HG02678 (cell line): ENCODE measurements at regions not wholly inside any gene's neighbourhood (a gene's known extent, or its start where the extent isn't known, plus 50 kb on each side); places are given as distances from the start of the nearest gene placed in this dataset.
A peak's percentile ranks its signal among the peaks of the same experiment; 100 is the strongest.

Experiments
- ATAC-seq: cut with Tn5 transposase; IDR thresholded peaks from one replicate; pipeline ENCODE4 v1.9.1; 2021; ENCODE audit warnings: mild to moderate bottlenecking, moderate library complexity; ENCODE audit not compliant: unreplicated experiment

GRCh38 chr11:95717314-95717713 is 72.3 kb downstream of the FAM76B start:
- no peak for ATAC-seq

DNA sequence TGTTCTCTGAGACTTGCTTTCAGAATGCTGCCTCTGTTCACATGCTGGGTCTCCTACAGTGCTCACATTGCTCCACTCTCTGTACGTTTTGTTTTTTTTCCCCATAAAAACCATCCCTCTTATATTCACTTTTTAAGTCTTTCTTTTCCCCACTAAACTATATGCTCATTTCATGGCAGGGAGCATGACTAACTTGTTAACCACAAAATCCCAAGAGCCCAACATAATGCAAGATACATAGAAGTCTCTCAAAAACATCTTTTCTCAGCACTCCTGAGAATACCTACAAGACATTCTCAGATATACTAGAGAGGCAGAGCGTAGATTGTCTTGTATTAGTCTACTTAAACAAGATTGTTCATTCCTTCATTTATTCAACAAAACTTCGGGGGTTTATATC is 73.3 kb downstream of the FAM76B start:
- peak; percentile 2 for ATAC-seq

GRCh38 chr11:95715777-95716241 is 73.8 kb downstream of the FAM76B start:
- peak; percentile 82 for ATAC-seq

- ATAC-seq: no peak
These were observed 74.5 kb downstream of the FAM76B start for GRCh38 chr11:95714843-95715776.

DNA sequence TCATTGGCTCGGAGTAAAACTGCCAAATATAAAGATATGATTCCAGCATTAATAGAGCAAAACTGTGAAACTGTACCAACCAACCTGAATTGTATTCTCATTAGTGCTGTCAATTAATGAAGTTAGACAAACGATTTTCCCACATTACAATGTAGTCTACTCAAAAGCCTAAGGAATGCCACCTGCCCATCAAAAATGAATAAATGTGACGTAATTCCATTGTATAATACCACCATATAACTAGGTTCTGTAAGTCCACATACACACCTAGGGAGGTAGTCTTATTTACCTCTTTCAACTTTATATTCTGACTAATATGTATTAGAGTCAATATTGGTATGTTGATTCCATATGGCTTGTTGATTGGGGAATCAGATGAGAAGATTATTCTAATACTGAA is 76.2 kb downstream of the FAM76B start:
- no peak for ATAC-seq

DNA sequence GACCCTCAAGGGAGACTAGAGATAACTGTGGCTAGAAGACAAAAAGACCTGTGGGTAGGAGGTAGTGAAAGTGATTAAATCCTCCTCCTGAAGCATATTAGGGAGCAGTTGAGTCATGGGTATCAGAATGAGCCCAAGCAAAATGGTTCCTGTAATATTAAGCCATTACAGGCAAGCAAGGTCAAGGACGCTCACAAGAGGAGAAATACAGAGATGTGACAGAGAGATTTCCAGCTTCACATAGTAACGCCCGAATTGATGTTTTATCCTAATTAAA is 77.7 kb downstream of the FAM76B start:
- peak; percentile 7 for ATAC-seq

DNA sequence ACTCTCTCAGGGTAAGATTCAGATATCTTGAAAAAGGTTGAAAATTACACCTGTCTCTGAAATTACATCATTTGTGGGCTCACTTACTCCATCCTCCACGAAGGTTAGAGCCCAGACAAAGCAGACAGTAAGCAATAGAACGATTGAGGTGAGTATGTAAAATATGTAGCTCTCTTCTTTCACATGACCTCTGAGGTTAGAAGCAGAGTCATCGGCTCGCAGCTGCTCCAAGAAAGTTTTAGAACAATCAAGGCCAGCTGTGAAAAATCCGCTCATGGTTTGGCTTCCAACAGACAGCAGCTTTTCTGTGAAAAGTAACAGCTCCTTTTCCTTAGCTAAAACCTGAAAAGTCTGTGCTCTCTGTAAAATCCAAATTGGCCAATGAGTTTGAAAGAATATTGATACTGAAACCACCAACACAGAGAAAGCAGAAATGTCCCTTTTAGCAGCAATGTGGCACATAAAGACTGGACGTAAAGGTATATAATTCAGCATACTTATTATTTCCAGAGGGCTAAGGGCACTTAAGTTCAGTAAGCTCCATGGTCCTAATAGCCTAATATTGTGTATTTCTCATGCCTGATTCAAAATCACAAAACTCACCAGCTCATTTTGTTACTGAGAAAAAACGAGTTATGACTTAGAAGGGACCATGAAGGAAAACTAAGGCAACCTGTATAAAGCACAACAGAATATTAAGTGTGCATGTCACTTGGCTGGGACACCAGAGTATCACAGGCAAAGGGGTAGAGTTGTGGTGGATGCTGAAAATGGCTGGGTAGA is 78.2 kb downstream of the FAM76B start:
- ATAC-seq: peak; percentile 50

DNA sequence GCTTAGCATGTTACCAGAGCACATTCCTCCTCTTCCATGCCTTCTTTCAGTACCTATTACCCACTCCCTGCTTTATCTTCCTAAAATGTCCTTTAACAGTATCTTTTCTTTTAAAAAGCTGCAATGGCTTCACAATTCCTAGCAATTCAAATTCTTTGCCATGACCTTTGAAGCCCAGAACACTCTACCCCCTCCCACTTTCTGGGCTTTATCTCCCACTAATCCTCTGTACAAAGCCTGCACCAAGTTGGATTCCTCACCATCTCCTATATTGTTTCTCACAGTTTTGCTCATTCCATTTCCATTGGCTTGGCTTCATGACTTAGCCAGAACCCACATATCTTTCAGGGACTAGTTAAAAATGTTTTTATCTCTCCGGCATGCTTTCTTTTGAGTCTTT is 80.9 kb downstream of the FAM76B start:
- no peak for ATAC-seq

DNA sequence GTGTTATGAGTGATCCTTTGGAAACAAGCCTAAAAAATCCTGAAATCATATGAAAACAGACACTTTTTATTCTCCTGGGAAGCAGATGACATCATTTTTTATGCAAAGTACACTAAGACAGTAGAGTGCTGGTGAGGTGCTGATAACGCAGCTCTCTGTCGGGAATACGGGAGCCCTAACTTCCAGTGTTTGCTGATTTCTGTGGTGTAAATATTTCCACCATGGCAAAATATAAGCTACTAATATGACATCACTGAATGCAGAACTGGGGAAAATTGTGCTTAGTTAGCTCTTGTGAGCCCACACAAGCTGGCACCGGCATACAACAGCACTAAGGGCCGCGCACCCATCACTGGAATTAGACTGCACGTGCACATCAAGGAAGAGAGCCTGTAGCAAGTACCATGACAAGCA is 82.6 kb downstream of the FAM76B start:
- ATAC-seq: no peak

GRCh38 chr11:95705485-95706124 is 84.0 kb downstream of the FAM76B start:
- ATAC-seq: peak; percentile 83

DNA sequence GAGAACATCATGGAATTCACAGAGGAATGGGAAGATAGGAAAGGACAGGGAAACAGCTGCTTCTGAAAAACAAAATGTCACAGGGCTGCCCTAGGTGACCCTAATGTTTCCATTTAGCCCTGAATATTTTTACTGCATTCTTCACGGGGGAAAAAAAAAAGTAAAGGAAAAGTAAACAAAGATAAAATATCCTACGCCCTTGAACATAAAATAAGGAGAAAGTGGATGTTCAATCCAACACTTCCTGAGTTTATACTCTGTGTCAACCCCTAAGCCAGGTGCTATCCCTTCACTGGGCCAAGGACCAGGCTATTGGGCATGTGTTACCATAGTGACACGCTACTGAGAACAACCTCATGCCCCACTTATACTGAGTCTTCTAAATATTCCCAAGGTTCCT is 84.7 kb downstream of the FAM76B start:
- no peak for ATAC-seq

- ATAC-seq: peak; percentile 37
These were observed 86.5 kb downstream of the FAM76B start for GRCh38 chr11:95703049-95703448.

DNA sequence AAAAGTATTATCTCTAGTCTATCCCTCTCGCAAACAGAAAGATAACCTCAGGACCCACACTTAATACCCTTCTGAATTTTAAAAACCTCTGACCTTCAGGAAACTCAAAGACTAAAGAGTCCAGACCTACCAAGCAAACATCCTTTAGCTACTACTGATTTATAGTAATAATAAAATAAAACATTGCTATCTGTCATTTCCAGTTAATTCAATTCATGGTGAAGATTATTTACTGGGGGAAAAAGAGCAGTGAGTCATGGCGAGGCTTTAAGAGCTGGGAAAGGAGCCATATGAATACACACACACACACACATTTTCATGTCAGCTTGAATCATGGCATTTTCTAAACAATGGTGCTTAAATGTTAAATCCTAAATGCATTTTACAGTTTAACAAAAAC is 87.1 kb downstream of the FAM76B start:
- ATAC-seq: no peak

DNA sequence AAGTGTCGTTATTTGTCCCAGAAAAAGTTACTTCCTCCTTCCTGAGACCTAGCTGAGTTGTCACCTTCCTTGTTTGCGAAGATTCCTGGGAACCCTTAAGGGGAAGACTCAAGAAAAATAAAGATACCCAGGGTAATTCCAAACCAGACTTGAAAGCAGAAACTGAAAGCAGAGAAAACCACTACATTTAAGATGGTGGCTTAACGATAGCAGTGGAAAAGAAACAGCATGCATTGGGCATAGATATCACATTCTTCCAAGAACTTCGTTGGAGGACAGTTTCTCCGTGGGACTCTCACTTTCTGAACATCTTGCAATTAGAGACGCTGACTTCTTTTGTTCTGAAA is 89.1 kb downstream of the FAM76B start:
- ATAC-seq: peak; percentile 48

- ATAC-seq: peak; percentile 38
These were observed 89.7 kb downstream of the FAM76B start for GRCh38 chr11:95699631-95700470.

GRCh38 chr11:95698676-95699557 is 90.7 kb downstream of the FAM76B start:
- no peak for ATAC-seq

GRCh38 chr11:95697614-95698408 is 91.8 kb downstream of the FAM76B start:
- no peak for ATAC-seq

GRCh38 chr11:95695181-95695580 is 94.4 kb downstream of the FAM76B start:
- no peak for ATAC-seq

DNA sequence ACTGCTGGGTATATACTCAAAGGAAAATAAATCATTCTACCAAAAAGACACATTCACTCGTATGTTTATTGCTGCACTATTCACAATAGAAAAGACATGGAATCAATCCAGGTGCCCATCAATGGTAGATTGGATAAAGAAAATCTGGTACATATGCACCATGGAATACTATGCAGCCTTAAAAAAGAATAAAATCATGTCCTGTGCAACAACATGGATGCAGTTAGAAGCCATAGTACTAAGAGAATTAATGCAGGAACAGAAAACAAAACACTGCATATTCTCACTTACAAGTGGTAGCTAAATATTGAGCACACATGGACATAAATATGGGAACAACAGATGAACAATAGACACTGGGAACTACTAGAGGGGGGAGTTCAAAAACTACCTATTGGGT is 96.3 kb downstream of the FAM76B start:
- no peak for ATAC-seq
